CD4-positive, alpha-beta T cell (primary cell): ENCODE measurements at regions not wholly inside any gene's neighbourhood (a gene's known extent, or its start where the extent isn't known, plus 50 kb on each side); places are given as distances from the start of the nearest gene placed in this dataset.

Experiments used
- ATAC-seq: fragments of 200-7000 bp; cut with Tn5 transposase; one replicate; pipeline ENCODE4 v1.10.0; 2022; ENCODE audit warnings: mild to moderate bottlenecking; ENCODE audit not compliant: poor library complexity
- CTCF ChIA-PET: fragments of 350-600 bp; sonication (Branson Sonifier 250); formaldehyde crosslinking; loops from one replicate; lab custom pipeline; 2021; ENCODE audit warnings: antibody characterized with exemption, inconsistent platforms; lab: Charles Lee
- POLR2A ChIA-PET: fragments of 350-600 bp; sonication (Branson Sonifier 250); formaldehyde crosslinking; loops from one replicate; lab custom pipeline; 2021; ENCODE audit warnings: antibody characterized with exemption, inconsistent platforms; lab: Charles Lee
- DNase-seq, 14 experiments: peaks; one replicate each; pipeline ENCODE4 v3.0.0-alpha.2; 2013 to 2020; ENCODE audit warnings: mixed read lengths in 2 of 14
- H3K27ac ChIP-seq, 2 donors: one replicate each; pipeline versions ENCODE4 v1.5.1 to v1.7.0; 2013; ENCODE audit warnings: low read length in 2 of 2, low read depth in 1 of 2, mild to moderate bottlenecking in 1 of 2
- H3K27me3 ChIP-seq, 2 experiments: 1 replicate in 1 of 2; 2 replicates in 1 of 2; pipeline versions ENCODE4 v1.6.1 to v1.7.0; 2013; ENCODE audit warnings: low read length in 2 of 2, control low read depth in 1 of 2, mild to moderate bottlenecking in 1 of 2, moderate library complexity in 1 of 2; ENCODE audit not compliant: insufficient read depth in 2 of 2, control insufficient read depth in 1 of 2
- H3K36me3 ChIP-seq: one replicate; pipeline ENCODE4 v1.6.1; 2013; ENCODE audit warnings: low read length, control low read depth; ENCODE audit not compliant: insufficient read depth
- H3K4me1 ChIP-seq: one replicate; pipeline ENCODE4 v1.6.1; 2013; ENCODE audit warnings: low read length, control low read depth; ENCODE audit not compliant: insufficient read depth
- H3K4me3 ChIP-seq: one replicate; pipeline ENCODE4 v1.5.1; 2013; ENCODE audit warnings: mild to moderate bottlenecking, low read length, moderate library complexity
- H3K9me3 ChIP-seq, 2 experiments: 1 replicate in 1 of 2; 2 replicates in 1 of 2; pipeline versions ENCODE4 v1.6.1 to v1.7.0; 2013; ENCODE audit warnings: low read length in 2 of 2, mild to moderate bottlenecking in 2 of 2, control low read depth in 1 of 2, moderate library complexity in 1 of 2; ENCODE audit not compliant: control insufficient read depth in 1 of 2, insufficient read depth in 1 of 2
- H3K27ac Mint-ChIP-seq: one replicate; pipeline ENCODE4 v1.8.0; 2020; ENCODE audit warnings: mixed read lengths
- H3K27me3 Mint-ChIP-seq: one replicate; pipeline ENCODE4 v1.8.0; 2021; ENCODE audit warnings: mixed read lengths
- H3K36me3 Mint-ChIP-seq: one replicate; pipeline ENCODE4 v1.8.0; 2021; ENCODE audit warnings: low read depth, mixed read lengths
- H3K4me1 Mint-ChIP-seq: one replicate; pipeline ENCODE4 v1.8.0; 2021; ENCODE audit warnings: low read depth, mixed read lengths
- H3K4me3 Mint-ChIP-seq: one replicate; pipeline ENCODE4 v1.8.0; 2020; ENCODE audit warnings: mild to moderate bottlenecking, mixed read lengths
- H3K9me3 Mint-ChIP-seq: one replicate; pipeline ENCODE4 v1.8.0; 2020; ENCODE audit warnings: mixed read lengths
- intact Hi-C, 2 experiments: fragments of 100-400 bp; cut with DNase I in 1 of 2; cut with micrococcal nuclease in 1 of 2; formaldehyde crosslinking; loops; one replicate each; pipeline versions ENCODE4 v1.15.1 to v1.9.0; 2023 to 2025; cut with DNase I, micrococcal nuclease
- TF ChIP-seq, protein P1 (sequence below): fragments of 200-600 bp; IDR thresholded peaks from one replicate; pipeline ENCODE4 v1.8.0; 2022; ENCODE audit warnings: antibody characterized with exemption, mild to moderate bottlenecking

DNA sequence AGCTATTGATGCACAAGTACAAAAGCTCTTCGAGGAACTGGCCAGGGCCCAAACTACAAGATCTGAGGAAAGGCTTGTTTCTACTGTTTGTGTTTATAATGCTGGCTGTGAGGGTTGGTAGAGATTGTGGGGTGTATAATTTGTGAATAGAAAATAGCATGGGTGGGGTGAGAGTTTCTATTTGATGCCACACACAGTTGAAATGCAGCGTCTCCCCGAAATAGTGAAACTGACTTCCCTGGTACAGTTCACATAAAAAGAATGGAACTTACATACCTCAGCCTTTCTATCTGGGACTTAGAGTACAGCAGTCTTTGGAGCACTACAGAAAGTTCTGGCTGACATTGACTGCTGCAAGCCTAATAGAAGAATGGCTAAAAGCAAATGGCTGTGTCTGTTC lies 91.3 kb downstream of the DTWD1 start:
- Histone ChIP-seq H3K27ac (no peak overlapping the region), H3K4me3 (no peak overlapping the region), H3K9me3 (peaks cover 11 to 20% of the 10 kb centered on the region in 2 experiments), H3K27me3 (no peaks in the 10 kb centered on the region), H3K4me1 (no peaks in the 10 kb centered on the region), H3K36me3 (no peaks in the 10 kb centered on the region)
- H3K27me3 Mint-ChIP-seq = no peaks in the 10 kb centered on the region
- no peaks in the 10 kb centered on the region for H3K36me3 Mint-ChIP-seq
- no peak overlapping the region for H3K27ac Mint-ChIP-seq
- TF ChIP-seq, protein P1, sequence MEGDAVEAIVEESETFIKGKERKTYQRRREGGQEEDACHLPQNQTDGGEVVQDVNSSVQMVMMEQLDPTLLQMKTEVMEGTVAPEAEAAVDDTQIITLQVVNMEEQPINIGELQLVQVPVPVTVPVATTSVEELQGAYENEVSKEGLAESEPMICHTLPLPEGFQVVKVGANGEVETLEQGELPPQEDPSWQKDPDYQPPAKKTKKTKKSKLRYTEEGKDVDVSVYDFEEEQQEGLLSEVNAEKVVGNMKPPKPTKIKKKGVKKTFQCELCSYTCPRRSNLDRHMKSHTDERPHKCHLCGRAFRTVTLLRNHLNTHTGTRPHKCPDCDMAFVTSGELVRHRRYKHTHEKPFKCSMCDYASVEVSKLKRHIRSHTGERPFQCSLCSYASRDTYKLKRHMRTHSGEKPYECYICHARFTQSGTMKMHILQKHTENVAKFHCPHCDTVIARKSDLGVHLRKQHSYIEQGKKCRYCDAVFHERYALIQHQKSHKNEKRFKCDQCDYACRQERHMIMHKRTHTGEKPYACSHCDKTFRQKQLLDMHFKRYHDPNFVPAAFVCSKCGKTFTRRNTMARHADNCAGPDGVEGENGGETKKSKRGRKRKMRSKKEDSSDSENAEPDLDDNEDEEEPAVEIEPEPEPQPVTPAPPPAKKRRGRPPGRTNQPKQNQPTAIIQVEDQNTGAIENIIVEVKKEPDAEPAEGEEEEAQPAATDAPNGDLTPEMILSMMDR = no peak
- intact Hi-C loops = no loop called here
- DNase-seq (no peak), ATAC-seq (no peak)
- ChIA-PET POLR2A (no interaction called here), CTCF (no interaction called here)
- H3K4me3 Mint-ChIP-seq = no peak overlapping the region
- H3K9me3 Mint-ChIP-seq = peaks cover 22% of the 10 kb centered on the region
- no peaks in the 10 kb centered on the region for H3K4me1 Mint-ChIP-seq

DNA sequence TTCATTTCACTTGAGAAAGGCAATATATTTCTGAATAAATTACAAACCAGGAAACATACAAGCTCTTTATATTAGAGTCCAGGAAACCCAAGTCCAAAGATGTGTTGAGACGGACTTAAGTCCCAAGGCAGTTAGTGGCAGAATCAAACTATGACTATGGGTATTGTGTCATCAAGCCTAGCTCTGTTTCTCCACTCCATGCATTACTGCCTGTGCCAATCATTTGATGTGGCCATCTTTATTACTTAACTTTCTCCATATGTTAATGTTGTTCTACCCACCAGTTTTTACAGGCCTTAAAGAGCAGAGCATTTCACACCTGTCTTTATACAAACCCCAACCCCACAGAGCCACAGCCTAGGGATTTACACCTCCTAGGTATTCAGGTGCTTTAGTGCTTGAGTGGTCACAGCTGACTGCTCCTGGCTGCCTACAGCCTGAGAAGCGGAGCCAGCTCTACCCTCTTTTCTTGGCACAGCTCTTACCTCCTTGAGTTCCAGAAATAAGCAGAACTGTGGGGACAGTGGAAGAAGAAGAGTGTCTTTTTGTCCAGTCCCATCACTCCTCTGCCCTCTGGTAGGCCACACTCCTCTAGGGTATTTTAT lies 92.1 kb downstream of the DTWD1 start:
- POLR2A ChIA-PET = no interaction called here
- Mint-ChIP-seq H3K9me3 (peaks cover 22% of the 10 kb centered on the region), H3K36me3 (no peaks in the 10 kb centered on the region), H3K4me1 (no peaks in the 10 kb centered on the region), H3K27ac (no peak overlapping the region), H3K27me3 (no peaks in the 10 kb centered on the region), H3K4me3 (no peak overlapping the region)
- H3K4me3 ChIP-seq = no peak overlapping the region
- peaks cover 11 to 20% of the 10 kb centered on the region in 2 experiments for H3K9me3 ChIP-seq
- TF ChIP-seq, protein P1 = no peak
- CTCF ChIA-PET = no interaction called here
- H3K36me3 ChIP-seq = no peaks in the 10 kb centered on the region
- ATAC-seq (no peak), DNase-seq (no peak)
- no peaks in the 10 kb centered on the region for H3K27me3 ChIP-seq
- intact Hi-C loops = no loop called here
- no peak overlapping the region for H3K27ac ChIP-seq
- H3K4me1 ChIP-seq = no peaks in the 10 kb centered on the region

DNA sequence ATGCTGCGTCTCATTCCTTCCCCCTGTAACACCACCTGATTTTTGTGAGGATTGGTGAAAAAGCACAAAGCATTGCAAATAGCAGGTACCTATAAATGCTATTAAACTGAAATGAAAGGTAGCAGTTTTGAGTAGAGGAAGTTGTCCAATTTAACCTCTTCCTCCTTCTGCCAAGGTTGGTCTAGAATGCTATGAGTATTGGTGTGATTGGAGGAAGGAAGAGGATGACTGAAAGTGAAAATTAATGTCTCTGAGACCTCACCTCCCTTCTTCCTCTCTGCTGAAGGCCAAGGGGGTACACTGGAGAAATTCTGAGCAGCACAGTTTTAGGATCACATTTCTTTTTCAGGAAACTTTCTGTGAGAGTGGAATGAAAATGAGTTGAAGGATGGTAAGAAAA lies 94.4 kb downstream of the DTWD1 start:
- no peaks in the 10 kb centered on the region for H3K36me3 Mint-ChIP-seq
- CTCF ChIA-PET = no interaction called here
- TF ChIP-seq, protein P1 = no peak
- Histone ChIP-seq H3K4me3 (no peak overlapping the region), H3K27me3 (no peaks in the 10 kb centered on the region), H3K9me3 (peaks cover 8 to 14% of the 10 kb centered on the region in 2 experiments), H3K4me1 (no peaks in the 10 kb centered on the region), H3K27ac (no peak overlapping the region), H3K36me3 (no peaks in the 10 kb centered on the region)
- H3K9me3 Mint-ChIP-seq = peaks cover 10% of the 10 kb centered on the region
- intact Hi-C loops = no loop called here
- ATAC-seq (no peak), DNase-seq (peak in 1 of 14 experiments; percentile 3)
- POLR2A ChIA-PET = interaction anchor here (0.6 kb wide), 1 partner anchor 601 kb away, joined by 3 read pairs; no protein-coding TSS in a partner anchor
- no peak overlapping the region for H3K27ac Mint-ChIP-seq
- no peak overlapping the region for H3K4me3 Mint-ChIP-seq
- no peaks in the 10 kb centered on the region for H3K27me3 Mint-ChIP-seq
- no peaks in the 10 kb centered on the region for H3K4me1 Mint-ChIP-seq
